ENCODE measurements at regions not wholly inside any gene's neighbourhood (a gene's known extent, or its start where the extent isn't known, plus 50 kb on each side); places are given as distances from the start of the nearest gene placed in this dataset.

DNA sequence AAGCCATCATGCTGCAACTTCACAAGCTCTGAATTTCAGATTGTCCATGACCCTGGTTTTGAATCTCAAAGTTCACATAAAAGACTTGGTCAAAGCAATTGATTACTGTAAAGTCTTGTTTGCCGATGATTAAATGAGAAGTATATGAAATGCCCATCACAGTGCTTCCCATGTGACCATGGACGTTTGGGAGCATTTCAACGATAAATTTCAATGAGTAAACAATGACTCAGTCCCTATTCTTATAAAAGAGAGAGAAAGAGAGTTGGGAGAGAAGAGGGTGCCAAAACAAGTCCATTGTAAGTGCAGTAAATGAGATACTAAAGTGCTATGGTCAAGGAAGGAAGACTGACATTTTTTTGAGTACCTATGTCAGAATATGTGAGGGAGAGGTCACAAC lies 276.9 kb downstream of the SOX9 start:
- peak overlapping the region; percentile 15 to 85; a peak in 5 of 6 replicates for H3K27ac ChIP-seq
- peaks cover 67% of the 10 kb centered on the region for H3K4me1 ChIP-seq
- POLR2A ChIA-PET, result no interaction called here
- ATAC-seq, result no peak
- FAIRE-seq, result peak; percentile 61
- no peak for TF ChIP-seq HOXB5 (CRISPR knock-in tag; IDR thresholded peaks at IDR 0.05)
- peak; percentile 45; the same call in 1 of the 2 replicates for TF ChIP-seq JUNB (IDR thresholded peaks at IDR 0.05)
- TF ChIP-seq, protein P1, sequence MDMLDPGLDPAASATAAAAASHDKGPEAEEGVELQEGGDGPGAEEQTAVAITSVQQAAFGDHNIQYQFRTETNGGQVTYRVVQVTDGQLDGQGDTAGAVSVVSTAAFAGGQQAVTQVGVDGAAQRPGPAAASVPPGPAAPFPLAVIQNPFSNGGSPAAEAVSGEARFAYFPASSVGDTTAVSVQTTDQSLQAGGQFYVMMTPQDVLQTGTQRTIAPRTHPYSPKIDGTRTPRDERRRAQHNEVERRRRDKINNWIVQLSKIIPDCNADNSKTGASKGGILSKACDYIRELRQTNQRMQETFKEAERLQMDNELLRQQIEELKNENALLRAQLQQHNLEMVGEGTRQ (IDR thresholded peaks at IDR 0.05), result peak; percentile 49
- TF ChIP-seq KDM1A (IDR thresholded peaks at IDR 0.05; ENCODE audit: low read depth), result 0 out of 2 replicates have a peak, but pooled peaks have one; percentile 32
- TF ChIP-seq JUN (IDR thresholded peaks at IDR 0.05), result peak in 1 of 2 experiments; percentile 21; a peak in 1 of 5 replicates
- TF ChIP-seq POLR2AphosphoS2 (conservative IDR thresholded peaks at IDR 0.05; ENCODE audit: low read length), result no peak
- no peak for TF ChIP-seq TFCP2L1 (CRISPR knock-in tag; IDR thresholded peaks at IDR 0.05)
- TF ChIP-seq, protein P2, sequence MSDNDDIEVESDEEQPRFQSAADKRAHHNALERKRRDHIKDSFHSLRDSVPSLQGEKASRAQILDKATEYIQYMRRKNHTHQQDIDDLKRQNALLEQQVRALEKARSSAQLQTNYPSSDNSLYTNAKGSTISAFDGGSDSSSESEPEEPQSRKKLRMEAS (IDR thresholded peaks at IDR 0.05), result 0 out of 2 replicates have a peak, but pooled peaks have one; percentile 29
- no peak for TF ChIP-seq RNF2 (IDR thresholded peaks at IDR 0.05; ENCODE audit: borderline replicate concordance, low read depth)
- TF ChIP-seq, protein P3, sequence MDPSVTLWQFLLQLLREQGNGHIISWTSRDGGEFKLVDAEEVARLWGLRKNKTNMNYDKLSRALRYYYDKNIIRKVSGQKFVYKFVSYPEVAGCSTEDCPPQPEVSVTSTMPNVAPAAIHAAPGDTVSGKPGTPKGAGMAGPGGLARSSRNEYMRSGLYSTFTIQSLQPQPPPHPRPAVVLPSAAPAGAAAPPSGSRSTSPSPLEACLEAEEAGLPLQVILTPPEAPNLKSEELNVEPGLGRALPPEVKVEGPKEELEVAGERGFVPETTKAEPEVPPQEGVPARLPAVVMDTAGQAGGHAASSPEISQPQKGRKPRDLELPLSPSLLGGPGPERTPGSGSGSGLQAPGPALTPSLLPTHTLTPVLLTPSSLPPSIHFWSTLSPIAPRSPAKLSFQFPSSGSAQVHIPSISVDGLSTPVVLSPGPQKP (IDR thresholded peaks at IDR 0.05; ENCODE audit: low read depth, low read length), result no peak
- TF ChIP-seq, protein P4, sequence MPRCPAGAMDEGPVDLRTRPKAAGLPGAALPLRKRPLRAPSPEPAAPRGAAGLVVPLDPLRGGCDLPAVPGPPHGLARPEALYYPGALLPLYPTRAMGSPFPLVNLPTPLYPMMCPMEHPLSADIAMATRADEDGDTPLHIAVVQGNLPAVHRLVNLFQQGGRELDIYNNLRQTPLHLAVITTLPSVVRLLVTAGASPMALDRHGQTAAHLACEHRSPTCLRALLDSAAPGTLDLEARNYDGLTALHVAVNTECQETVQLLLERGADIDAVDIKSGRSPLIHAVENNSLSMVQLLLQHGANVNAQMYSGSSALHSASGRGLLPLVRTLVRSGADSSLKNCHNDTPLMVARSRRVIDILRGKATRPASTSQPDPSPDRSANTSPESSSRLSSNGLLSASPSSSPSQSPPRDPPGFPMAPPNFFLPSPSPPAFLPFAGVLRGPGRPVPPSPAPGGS (IDR thresholded peaks at IDR 0.05), result no peak
- TF ChIP-seq FOSL2 (IDR thresholded peaks at IDR 0.05), result peak; percentile 39; the same call in 1 of the 2 replicates
- peak; percentile 71 for TF ChIP-seq FOSL2 (CRISPR knock-in tag; IDR thresholded peaks at IDR 0.05)
- TF ChIP-seq EHMT2 (IDR thresholded peaks at IDR 0.05; ENCODE audit: low read depth), result no peak
- no peak overlapping the region for H3K4me3 ChIP-seq
- DNase-seq (ENCODE audit: low read depth in 1 of 2, low spot score in 1 of 2), result no peak
- CTCF ChIA-PET, result interaction anchor here (0.6 to 1.1 kb wide), 2 partner anchors 21 to 49 kb away, joined by 3 read pairs; no protein-coding TSS in a partner anchor
- peak overlapping the region; percentile 27; the same call in 2 of the 3 replicates for H3K4me2 ChIP-seq
- WGBS (ENCODE audit: missing lambda C conversion rate), result 33% methylated on average over 3 of the region's 3 CpGs
- no peaks in the 10 kb centered on the region for H3K9me3 ChIP-seq

DNA sequence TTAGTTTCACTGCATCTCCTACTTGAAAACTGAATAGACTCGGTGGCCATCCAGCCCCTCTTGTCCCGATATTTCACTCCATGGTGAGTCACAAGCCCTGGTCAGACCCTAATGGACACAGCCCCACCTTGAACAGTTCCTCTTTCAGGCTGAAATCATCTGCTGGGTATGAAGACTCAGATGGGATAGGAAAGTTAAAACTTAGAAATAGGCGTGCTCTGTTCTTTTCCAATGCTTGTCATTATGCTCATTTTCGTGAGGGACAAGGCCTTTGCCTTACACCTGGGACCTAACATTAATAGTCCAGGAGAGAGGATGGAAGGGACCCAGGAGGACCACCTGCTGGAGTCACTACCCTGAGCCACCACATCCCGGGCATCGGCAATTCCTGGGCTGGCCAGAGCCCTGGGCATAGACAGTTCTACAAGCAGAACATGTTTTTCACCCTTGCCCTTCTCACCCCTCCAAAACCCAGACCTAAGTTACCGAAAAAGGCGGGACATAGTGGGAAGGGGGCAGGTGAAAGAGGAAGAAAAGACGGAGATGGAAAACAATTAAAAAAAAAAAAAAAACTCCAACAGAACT lies 278.3 kb downstream of the SOX9 start:
- ATAC-seq (peak in 1 of 2 experiments; percentile 39; a peak in 3 of 6 replicates), FAIRE-seq (no peak), DNase-seq (ENCODE audit: low read depth in 1 of 2, low spot score in 1 of 2) (no peak)
- Histone ChIP-seq H3K27ac (peak overlapping the region; percentile 44 to 62; a peak in 5 of 6 replicates), H3K9me3 (no peaks in the 10 kb centered on the region), H3K4me1 (peaks cover 62% of the 10 kb centered on the region), H3K4me2 (peak overlapping the region; percentile 21), H3K4me3 (no peak overlapping the region)
- WGBS (ENCODE audit: missing lambda C conversion rate), result 71% methylated on average over 9 of the region's 9 CpGs
- TF ChIP-seq JUNB (IDR thresholded peaks at IDR 0.05), result no peak
- no peak for TF ChIP-seq HOXB5 (CRISPR knock-in tag; IDR thresholded peaks at IDR 0.05)
- no peak for TF ChIP-seq GATA3 (IDR thresholded peaks at IDR 0.05; ENCODE audit: borderline replicate concordance)
- no peak for TF ChIP-seq TFCP2L1 (CRISPR knock-in tag; IDR thresholded peaks at IDR 0.05)
- TF ChIP-seq MAFK (IDR thresholded peaks at IDR 0.05; ENCODE audit: partially characterized antibody), result no peak
- TF ChIP-seq FOSB (CRISPR knock-in tag; IDR thresholded peaks at IDR 0.05), result no peak
- TF ChIP-seq JUN (IDR thresholded peaks at IDR 0.05), result no peak
- TF ChIP-seq, protein P5, sequence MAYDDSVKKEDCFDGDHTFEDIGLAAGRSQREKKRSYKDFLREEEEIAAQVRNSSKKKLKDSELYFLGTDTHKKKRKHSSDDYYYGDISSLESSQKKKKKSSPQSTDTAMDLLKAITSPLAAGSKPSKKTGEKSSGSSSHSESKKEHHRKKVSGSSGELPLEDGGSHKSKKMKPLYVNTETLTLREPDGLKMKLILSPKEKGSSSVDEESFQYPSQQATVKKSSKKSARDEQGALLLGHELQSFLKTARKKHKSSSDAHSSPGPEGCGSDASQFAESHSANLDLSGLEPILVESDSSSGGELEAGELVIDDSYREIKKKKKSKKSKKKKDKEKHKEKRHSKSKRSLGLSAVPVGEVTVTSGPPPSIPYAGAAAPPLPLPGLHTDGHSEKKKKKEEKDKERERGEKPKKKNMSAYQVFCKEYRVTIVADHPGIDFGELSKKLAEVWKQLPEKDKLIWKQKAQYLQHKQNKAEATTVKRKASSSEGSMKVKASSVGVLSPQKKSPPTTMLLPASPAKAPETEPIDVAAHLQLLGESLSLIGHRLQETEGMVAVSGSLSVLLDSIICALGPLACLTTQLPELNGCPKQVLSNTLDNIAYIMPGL (CRISPR knock-in tag; IDR thresholded peaks at IDR 0.05; ENCODE audit: borderline replicate concordance), result no peak
- TF ChIP-seq ZFP36 (IDR thresholded peaks at IDR 0.05; ENCODE audit: borderline replicate concordance, partially characterized antibody), result no peak
- TF ChIP-seq, protein P6, sequence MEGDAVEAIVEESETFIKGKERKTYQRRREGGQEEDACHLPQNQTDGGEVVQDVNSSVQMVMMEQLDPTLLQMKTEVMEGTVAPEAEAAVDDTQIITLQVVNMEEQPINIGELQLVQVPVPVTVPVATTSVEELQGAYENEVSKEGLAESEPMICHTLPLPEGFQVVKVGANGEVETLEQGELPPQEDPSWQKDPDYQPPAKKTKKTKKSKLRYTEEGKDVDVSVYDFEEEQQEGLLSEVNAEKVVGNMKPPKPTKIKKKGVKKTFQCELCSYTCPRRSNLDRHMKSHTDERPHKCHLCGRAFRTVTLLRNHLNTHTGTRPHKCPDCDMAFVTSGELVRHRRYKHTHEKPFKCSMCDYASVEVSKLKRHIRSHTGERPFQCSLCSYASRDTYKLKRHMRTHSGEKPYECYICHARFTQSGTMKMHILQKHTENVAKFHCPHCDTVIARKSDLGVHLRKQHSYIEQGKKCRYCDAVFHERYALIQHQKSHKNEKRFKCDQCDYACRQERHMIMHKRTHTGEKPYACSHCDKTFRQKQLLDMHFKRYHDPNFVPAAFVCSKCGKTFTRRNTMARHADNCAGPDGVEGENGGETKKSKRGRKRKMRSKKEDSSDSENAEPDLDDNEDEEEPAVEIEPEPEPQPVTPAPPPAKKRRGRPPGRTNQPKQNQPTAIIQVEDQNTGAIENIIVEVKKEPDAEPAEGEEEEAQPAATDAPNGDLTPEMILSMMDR (IDR thresholded peaks at IDR 0.05), result no peak
- TF ChIP-seq, protein P2 (IDR thresholded peaks at IDR 0.05), result no peak
- no peak for TF ChIP-seq BHLHE40 (IDR thresholded peaks at IDR 0.05; ENCODE audit: low read depth, low read length)
- no peak for TF ChIP-seq NFE2L2 (conservative IDR thresholded peaks at IDR 0.05; ENCODE audit: low read length)
- POLR2A ChIA-PET, result interaction anchor here (1.0 kb wide), 1 partner anchor 16 kb away, joined by 3 read pairs; no protein-coding TSS in a partner anchor
- CTCF ChIA-PET, result interaction anchor here (0.9 to 2.2 kb wide), 2 partner anchors 9 to 162 kb away, joined by 3 to 8 read pairs; no protein-coding TSS in a partner anchor
